Stomach smooth muscle (tissue), 2 donors: ENCODE measurements at regions not wholly inside any gene's neighbourhood (a gene's known extent, or its start where the extent isn't known, plus 50 kb on each side); places are given as distances from the start of the nearest gene placed in this dataset.
"Not testable (repeated sequence)": the region's sequence is repeated elsewhere in the genome, so short reads cannot be mapped to it uniquely, and the experiment has no call there.

Experiments used
- H3K27ac ChIP-seq: one replicate; pipeline ENCODE4 v1.7.0; 2013; ENCODE audit warnings: mild to moderate bottlenecking, low read length, inconsistent platforms
- H3K27me3 ChIP-seq, 2 donors: one replicate each; pipeline ENCODE4 v1.7.0; 2013; ENCODE audit warnings: low read length in 2 of 2; ENCODE audit not compliant: insufficient read depth in 2 of 2, control insufficient read depth in 1 of 2
- H3K36me3 ChIP-seq, 2 donors: one replicate each; pipeline ENCODE4 v1.7.0; 2013; ENCODE audit warnings: low read length in 2 of 2; ENCODE audit not compliant: control insufficient read depth in 2 of 2, insufficient read depth in 2 of 2
- H3K4me1 ChIP-seq: one replicate; pipeline ENCODE4 v1.7.0; 2013; ENCODE audit warnings: low read length; ENCODE audit not compliant: control insufficient read depth, insufficient read depth
- H3K4me3 ChIP-seq, 2 donors: one replicate each; pipeline ENCODE4 v1.7.0; 2013; ENCODE audit warnings: low read length in 2 of 2
- H3K9ac ChIP-seq, 2 donors: one replicate each; pipeline ENCODE4 v1.7.0; 2013; ENCODE audit warnings: low read length in 2 of 2, mild to moderate bottlenecking in 1 of 2
- H3K9me3 ChIP-seq, 2 donors: one replicate each; pipeline ENCODE4 v1.7.0; 2013; ENCODE audit warnings: low read length in 2 of 2; ENCODE audit not compliant: control insufficient read depth in 2 of 2
- donor health status: healthy.
- donor health status: Pancreatic carcinoma.

DNA sequence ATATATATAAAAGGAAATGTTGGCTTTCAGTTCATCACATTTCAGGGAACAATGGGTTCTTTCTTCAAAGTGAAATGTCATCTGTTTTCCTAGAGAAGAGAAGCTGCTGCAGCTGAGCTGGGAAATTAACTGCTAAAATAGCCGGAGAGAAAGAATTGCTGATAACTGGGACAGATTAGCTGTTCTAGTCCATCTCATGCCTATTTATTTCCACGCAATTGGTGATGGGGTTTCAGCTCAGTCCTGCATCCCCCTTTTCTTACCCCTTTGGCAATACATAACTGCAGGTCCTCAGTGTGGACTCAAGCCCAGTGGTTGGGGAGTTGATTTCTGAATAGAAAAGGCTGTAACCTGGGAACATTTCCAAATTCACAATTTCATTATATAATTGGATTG, 436.9 kb upstream of the TMEM132C start:
- Histone ChIP-seq H3K4me1 (peaks cover 4% of the 10 kb centered on the region), H3K9ac (no peak overlapping the region), H3K27me3 (no peaks in the 10 kb centered on the region), H3K4me3 (no peak overlapping the region), H3K36me3 (no peaks in the 10 kb centered on the region), H3K9me3 (no peaks in the 10 kb centered on the region), H3K27ac (no peak overlapping the region)

GRCh38 chr12:127830730-127831129, 436.2 kb upstream of the TMEM132C start:
- H3K4me1 ChIP-seq = peaks cover 4% of the 10 kb centered on the region
- no peaks in the 10 kb centered on the region for H3K36me3 ChIP-seq
- no peak overlapping the region for H3K9ac ChIP-seq
- no peak overlapping the region for H3K4me3 ChIP-seq
- H3K9me3 ChIP-seq = no peaks in the 10 kb centered on the region
- H3K27me3 ChIP-seq = no peaks in the 10 kb centered on the region
- no peak overlapping the region for H3K27ac ChIP-seq

DNA sequence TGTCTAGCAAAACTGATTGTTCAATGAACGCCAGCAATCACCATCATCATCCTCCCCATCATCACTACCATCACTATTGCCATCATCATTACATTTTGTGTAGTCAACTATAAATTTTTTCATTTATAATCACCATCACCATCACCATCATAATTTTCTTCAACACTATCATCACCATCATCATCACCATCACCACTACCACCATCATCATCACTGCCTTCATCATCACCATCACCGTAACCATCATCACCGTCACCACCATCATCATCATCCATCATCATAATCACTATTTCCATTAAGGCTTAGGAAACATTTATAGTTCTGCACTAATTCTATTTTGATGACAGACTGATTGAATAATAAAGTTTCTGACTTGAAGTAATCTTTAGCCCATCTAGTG, 434.8 kb upstream of the TMEM132C start:
- Histone ChIP-seq H3K4me3 (no peak overlapping the region), H3K4me1 (peaks cover 4% of the 10 kb centered on the region), H3K9me3 (no peaks in the 10 kb centered on the region), H3K27ac (no peak overlapping the region), H3K27me3 (no peaks in the 10 kb centered on the region), H3K36me3 (no peaks in the 10 kb centered on the region), H3K9ac (no peak overlapping the region)

GRCh38 chr12:127836802-127837201, 430.2 kb upstream of the TMEM132C start:
- H3K27ac ChIP-seq, H3K36me3 ChIP-seq, H3K4me3 ChIP-seq, H3K27me3 ChIP-seq, H3K9ac ChIP-seq, H3K9me3 ChIP-seq, H3K4me1 ChIP-seq: not testable (repeated sequence)

DNA sequence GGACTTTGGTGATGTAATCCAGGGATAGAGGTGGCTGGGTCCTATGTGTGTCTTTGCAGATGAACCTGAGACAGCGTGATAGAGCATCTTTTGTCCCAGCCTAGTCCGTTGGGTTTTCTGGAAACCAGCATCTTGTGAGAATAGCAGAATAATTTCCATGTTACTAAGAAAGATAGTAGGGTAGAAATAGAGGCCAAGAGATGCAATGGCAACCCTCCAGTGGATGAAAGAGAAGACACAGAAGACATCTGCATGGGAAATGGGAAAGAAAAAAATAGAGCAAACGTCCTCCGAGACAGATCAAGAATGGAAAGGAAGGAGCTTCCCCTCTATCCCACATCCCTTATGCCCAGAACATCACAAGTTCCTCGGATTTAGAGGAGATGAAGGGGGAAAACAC, 409.3 kb upstream of the TMEM132C start:
- Histone ChIP-seq H3K36me3 (no peaks in the 10 kb centered on the region), H3K9me3 (no peaks in the 10 kb centered on the region), H3K9ac (no peak overlapping the region), H3K27ac (no peak overlapping the region), H3K4me3 (no peak overlapping the region), H3K27me3 (no peaks in the 10 kb centered on the region), H3K4me1 (no peaks in the 10 kb centered on the region)

DNA sequence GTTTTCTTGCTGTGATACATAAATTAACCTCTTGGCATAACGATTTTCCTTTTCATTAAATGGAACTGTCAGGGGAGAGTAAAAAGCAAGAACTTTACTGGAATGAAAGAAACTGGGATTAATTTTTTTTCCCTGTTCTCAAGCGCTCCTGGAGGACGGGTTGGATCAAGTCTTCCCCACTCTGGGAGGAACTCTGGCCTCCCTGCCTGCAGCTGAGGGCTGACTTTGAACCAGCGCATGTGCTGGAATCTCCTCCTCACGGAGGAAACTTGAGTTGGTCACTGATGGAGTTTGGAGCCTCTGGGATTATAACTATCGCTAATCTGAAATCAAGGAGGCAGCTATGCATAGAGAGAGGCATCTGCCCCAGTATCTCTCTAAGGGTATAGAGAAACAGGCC, 406.4 kb upstream of the TMEM132C start:
- Histone ChIP-seq H3K27ac (no peak overlapping the region), H3K4me3 (no peak overlapping the region), H3K4me1 (no peaks in the 10 kb centered on the region), H3K9ac (no peak overlapping the region), H3K27me3 (no peaks in the 10 kb centered on the region), H3K9me3 (no peaks in the 10 kb centered on the region), H3K36me3 (no peaks in the 10 kb centered on the region)

DNA sequence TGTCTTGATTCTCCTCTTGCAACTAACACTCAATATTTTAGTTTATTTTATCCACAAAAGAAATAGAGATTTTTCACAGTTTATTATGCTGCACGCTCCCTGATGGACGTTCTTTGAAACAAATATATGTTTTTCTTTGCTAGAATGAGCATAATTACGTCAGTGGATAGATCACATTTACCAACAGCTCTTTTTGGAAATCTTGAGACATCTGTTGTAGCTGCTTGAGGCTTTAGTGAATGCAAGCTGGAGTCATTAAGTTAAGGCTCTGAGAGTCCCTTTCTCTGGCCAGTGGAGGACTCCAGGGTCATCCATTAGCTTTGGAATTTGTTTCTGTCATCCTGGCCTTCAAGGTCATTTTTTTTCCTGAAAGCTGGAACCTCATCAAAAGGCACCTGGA, 405.6 kb upstream of the TMEM132C start:
- Histone ChIP-seq H3K36me3 (no peaks in the 10 kb centered on the region), H3K4me1 (no peaks in the 10 kb centered on the region), H3K27ac (no peak overlapping the region), H3K9ac (no peak overlapping the region), H3K9me3 (peaks cover 0 to 4% of the 10 kb centered on the region in 2 donors), H3K4me3 (no peak overlapping the region), H3K27me3 (no peaks in the 10 kb centered on the region)

GRCh38 chr12:127873306-127873705, 393.7 kb upstream of the TMEM132C start:
- no peak overlapping the region for H3K27ac ChIP-seq
- no peaks in the 10 kb centered on the region for H3K4me1 ChIP-seq
- no peaks in the 10 kb centered on the region for H3K36me3 ChIP-seq
- H3K4me3 ChIP-seq = no peak overlapping the region
- H3K9ac ChIP-seq = no peak overlapping the region
- no peaks in the 10 kb centered on the region for H3K9me3 ChIP-seq
- H3K27me3 ChIP-seq = no peaks in the 10 kb centered on the region

DNA sequence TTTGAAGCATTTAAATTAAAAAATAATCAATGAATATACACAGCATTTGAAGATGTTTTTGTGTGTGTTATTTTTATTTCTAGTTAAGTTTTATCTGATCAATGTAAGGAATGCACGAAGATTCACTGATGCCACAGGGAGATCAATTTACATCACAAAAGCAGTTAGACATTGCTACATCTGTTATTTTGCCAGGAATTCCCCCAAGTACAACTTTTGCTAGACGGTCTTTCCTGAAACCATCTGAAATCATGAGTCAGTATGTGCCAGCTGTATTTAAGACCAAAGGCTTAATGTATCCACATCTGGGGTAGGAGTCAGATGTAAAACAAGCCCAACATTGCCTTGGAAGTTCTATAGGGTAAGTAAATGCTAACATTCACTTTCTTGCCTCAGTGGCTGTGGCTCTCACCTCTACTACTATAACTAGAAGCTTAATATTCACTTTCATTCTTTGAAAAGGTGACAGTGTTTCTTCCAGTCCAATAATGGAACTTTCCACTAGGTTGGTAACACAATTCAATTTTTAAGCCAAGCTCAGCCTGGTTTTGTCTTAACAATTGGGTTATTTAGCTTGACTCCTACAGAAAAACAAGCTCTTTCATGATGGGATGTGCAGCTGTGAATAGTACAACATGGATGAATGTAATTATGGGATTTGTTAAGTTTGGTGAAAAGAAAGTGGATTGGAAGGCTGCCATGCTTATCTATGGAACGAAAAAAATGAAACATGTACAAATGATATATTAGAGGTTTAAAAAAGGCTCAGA, 385.4 kb upstream of the TMEM132C start:
- no peaks in the 10 kb centered on the region for H3K27me3 ChIP-seq
- H3K9ac ChIP-seq = no peak overlapping the region
- H3K36me3 ChIP-seq = no peaks in the 10 kb centered on the region
- H3K27ac ChIP-seq = no peak overlapping the region
- H3K4me3 ChIP-seq = no peak overlapping the region
- H3K9me3 ChIP-seq = no peaks in the 10 kb centered on the region
- H3K4me1 ChIP-seq = no peaks in the 10 kb centered on the region

GRCh38 chr12:127883013-127883412, 384.0 kb upstream of the TMEM132C start:
- Histone ChIP-seq H3K4me1 (no peaks in the 10 kb centered on the region), H3K27ac (no peak overlapping the region), H3K27me3 (no peaks in the 10 kb centered on the region), H3K4me3 (no peak overlapping the region), H3K9me3 (no peaks in the 10 kb centered on the region), H3K36me3 (no peaks in the 10 kb centered on the region), H3K9ac (no peak overlapping the region)

GRCh38 chr12:127885954-127886750, 380.8 kb upstream of the TMEM132C start:
- Histone ChIP-seq H3K9ac (no peak overlapping the region), H3K4me3 (no peak overlapping the region), H3K36me3 (no peaks in the 10 kb centered on the region), H3K9me3 (no peaks in the 10 kb centered on the region), H3K4me1 (peaks cover 11% of the 10 kb centered on the region), H3K27ac (no peak overlapping the region), H3K27me3 (no peaks in the 10 kb centered on the region)
